Caco-2 (cell line): ENCODE measurements at regions not wholly inside any gene's neighbourhood (a gene's known extent, or its start where the extent isn't known, plus 50 kb on each side); places are given as distances from the start of the nearest gene placed in this dataset.

Source experiments
- BruUV-seq: library from RNA; stranded (reverse); fragments of 400-500 nt; replicated peaks from 2 replicates; lab custom pipeline; 2021; lab: Mats Ljungman, UMichigan
- CTCF ChIA-PET: fragments of 300-600 bp; sonication (Branson Sonifier 250); formaldehyde crosslinking; loops from one replicate; lab custom pipeline; 2022; ENCODE audit warnings: antibody characterized with exemption; lab: Charles Lee
- POLR2A ChIA-PET: fragments of 300-600 bp; sonication (Branson Sonifier 250); formaldehyde crosslinking; loops from one replicate; lab custom pipeline; 2022; ENCODE audit warnings: antibody characterized with exemption; lab: Charles Lee
- DNase-seq, 2 experiments: peaks; one replicate each; pipeline versions ENCODE4 v3.0.0 to v3.0.0-alpha.2; 2020 to 2022
- H3K27me3 ChIP-seq: replicated peaks from 2 replicates; pipeline ENCODE4 v1.6.0; 2011; ENCODE audit warnings: low read length; ENCODE audit not compliant: control insufficient read depth, insufficient read depth
- H3K36me3 ChIP-seq: 2 replicates; pipeline ENCODE4 v1.5.1; 2011; ENCODE audit warnings: low read length; ENCODE audit not compliant: control insufficient read depth, insufficient read depth
- H3K4me1 ChIP-seq: fragments of 250-450 bp; sonication (Bioruptor Pico); 2 replicates; pipeline ENCODE4 v1.5.1; 2020; ENCODE audit warnings: mild to moderate bottlenecking
- H3K4me3 ChIP-seq: 2 replicates; pipeline ENCODE4 v1.5.1; 2011; ENCODE audit warnings: low read depth, mild to moderate bottlenecking, control low read depth, low read length
- H3K9me3 ChIP-seq: fragments of 250-450 bp; sonication (Bioruptor Pico); 2 replicates; pipeline ENCODE4 v1.5.1; 2020; ENCODE audit warnings: mild to moderate bottlenecking, moderate library complexity
- H3K27ac Mint-ChIP-seq: one replicate; pipeline ENCODE4 v1.8.0; 2022; ENCODE audit warnings: mixed read lengths; ENCODE audit not compliant: unreplicated experiment
- H3K27me3 Mint-ChIP-seq: one replicate; pipeline ENCODE4 v1.8.0; 2022; ENCODE audit warnings: mixed read lengths; ENCODE audit not compliant: insufficient read depth, unreplicated experiment
- H3K36me3 Mint-ChIP-seq: one replicate; pipeline ENCODE4 v1.8.0; 2022; ENCODE audit warnings: mild to moderate bottlenecking, mixed read lengths; ENCODE audit not compliant: insufficient read depth, unreplicated experiment
- H3K4me1 Mint-ChIP-seq: one replicate; pipeline ENCODE4 v1.8.0; 2022; ENCODE audit warnings: low read depth, mixed read lengths; ENCODE audit not compliant: unreplicated experiment
- H3K4me3 Mint-ChIP-seq: one replicate; pipeline ENCODE4 v1.8.0; 2022; ENCODE audit warnings: mild to moderate bottlenecking, moderate library complexity, mixed read lengths; ENCODE audit not compliant: unreplicated experiment
- H3K9me3 Mint-ChIP-seq: one replicate; pipeline ENCODE4 v1.8.0; 2022; ENCODE audit warnings: mixed read lengths; ENCODE audit not compliant: unreplicated experiment
- intact Hi-C: fragments of 100-400 bp; cut with micrococcal nuclease; formaldehyde crosslinking; loops from one replicate; pipeline ENCODE4 v1.10.0; 2022; ENCODE audit not compliant: unreplicated experiment
- TF ChIP-seq, protein P1 (sequence below), 2 experiments: fragments of 200-600 bp in 1 of 2; IDR thresholded peaks; 1 replicate in 1 of 2; 2 replicates in 1 of 2; pipeline versions ENCODE4 v1.5.1 to v1.8.0; 2011 to 2022; ENCODE audit warnings: antibody characterized with exemption in 1 of 2, control low read depth in 1 of 2, inconsistent platforms in 1 of 2, low read depth in 1 of 2, low read length in 1 of 2, mild to moderate bottlenecking in 1 of 2, moderate library complexity in 1 of 2; ENCODE audit not compliant: insufficient read depth in 1 of 2, severe bottlenecking in 1 of 2, unreplicated experiment in 1 of 2

DNA sequence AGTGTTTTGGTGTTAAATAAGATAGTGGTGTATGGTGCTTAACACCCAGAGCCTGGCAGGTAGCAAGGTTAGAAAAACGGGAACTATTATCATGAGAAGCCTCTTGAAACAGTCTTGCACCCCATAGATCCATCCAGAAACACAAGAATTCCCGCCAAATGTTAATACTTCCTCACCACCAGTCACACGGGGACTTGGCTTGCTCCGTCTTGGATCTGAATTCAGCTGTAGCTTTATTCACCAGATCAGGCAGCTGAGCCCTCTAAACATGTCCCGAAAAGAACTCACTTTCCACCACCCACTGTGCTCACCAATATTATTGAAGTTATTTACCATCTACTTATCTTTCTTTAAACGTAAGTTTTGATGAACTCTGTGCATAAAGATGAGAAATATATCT, 101.6 kb upstream of the PTPN3 start:
- TF ChIP-seq, protein P1, sequence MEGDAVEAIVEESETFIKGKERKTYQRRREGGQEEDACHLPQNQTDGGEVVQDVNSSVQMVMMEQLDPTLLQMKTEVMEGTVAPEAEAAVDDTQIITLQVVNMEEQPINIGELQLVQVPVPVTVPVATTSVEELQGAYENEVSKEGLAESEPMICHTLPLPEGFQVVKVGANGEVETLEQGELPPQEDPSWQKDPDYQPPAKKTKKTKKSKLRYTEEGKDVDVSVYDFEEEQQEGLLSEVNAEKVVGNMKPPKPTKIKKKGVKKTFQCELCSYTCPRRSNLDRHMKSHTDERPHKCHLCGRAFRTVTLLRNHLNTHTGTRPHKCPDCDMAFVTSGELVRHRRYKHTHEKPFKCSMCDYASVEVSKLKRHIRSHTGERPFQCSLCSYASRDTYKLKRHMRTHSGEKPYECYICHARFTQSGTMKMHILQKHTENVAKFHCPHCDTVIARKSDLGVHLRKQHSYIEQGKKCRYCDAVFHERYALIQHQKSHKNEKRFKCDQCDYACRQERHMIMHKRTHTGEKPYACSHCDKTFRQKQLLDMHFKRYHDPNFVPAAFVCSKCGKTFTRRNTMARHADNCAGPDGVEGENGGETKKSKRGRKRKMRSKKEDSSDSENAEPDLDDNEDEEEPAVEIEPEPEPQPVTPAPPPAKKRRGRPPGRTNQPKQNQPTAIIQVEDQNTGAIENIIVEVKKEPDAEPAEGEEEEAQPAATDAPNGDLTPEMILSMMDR (IDR thresholded peaks at IDR 0.05; ENCODE audit: insufficient read depth in 1 of 2, low read depth in 1 of 2, low read length in 1 of 2, severe bottlenecking in 1 of 2, unreplicated experiment in 1 of 2) = no peak
- ChIA-PET CTCF (no interaction called here), POLR2A (no interaction called here)
- H3K27ac Mint-ChIP-seq = no peak overlapping the region
- no peaks in the 10 kb centered on the region for H3K9me3 Mint-ChIP-seq
- H3K4me1 ChIP-seq = no peaks in the 10 kb centered on the region
- peaks cover 10% of the 10 kb centered on the region for H3K27me3 Mint-ChIP-seq
- H3K36me3 Mint-ChIP-seq = peaks cover 5% of the 10 kb centered on the region
- H3K36me3 ChIP-seq = no peaks in the 10 kb centered on the region
- no peaks in the 10 kb centered on the region for H3K4me1 Mint-ChIP-seq
- no peaks in the 10 kb centered on the region; the same call in 1 of the 2 replicates for H3K27me3 ChIP-seq
- no TSS peak for BruUV-seq
- no peak for DNase-seq
- H3K4me3 Mint-ChIP-seq = no peak overlapping the region
- intact Hi-C loops = no loop called here
- no peaks in the 10 kb centered on the region for H3K9me3 ChIP-seq
- H3K4me3 ChIP-seq = no peak overlapping the region

DNA sequence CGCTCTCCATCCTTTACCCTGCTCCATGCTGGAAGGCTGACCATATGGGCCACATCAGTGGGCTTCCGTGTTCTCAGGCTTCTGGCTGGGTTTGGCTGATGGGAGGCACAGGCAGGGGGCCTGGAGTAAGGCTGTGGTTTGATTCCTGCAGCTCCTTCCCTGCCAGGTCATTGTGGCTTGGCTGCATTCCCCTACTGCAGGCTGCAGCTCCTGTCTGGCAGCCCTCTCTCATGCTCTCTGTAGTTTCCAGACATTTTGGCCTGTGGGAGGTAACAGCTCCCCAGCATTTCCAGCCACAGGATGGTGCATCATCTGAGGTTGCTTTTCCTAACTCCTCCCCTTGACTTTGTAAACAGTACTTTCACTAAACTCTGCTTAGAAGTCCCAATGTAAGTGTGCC, 102.0 kb upstream of the PTPN3 start:
- H3K36me3 Mint-ChIP-seq = peaks cover 5% of the 10 kb centered on the region
- ChIA-PET POLR2A (no interaction called here), CTCF (no interaction called here)
- no peak overlapping the region for H3K4me3 Mint-ChIP-seq
- Histone ChIP-seq H3K9me3 (no peaks in the 10 kb centered on the region), H3K27me3 (no peaks in the 10 kb centered on the region; the same call in 1 of the 2 replicates), H3K4me3 (no peak overlapping the region), H3K4me1 (no peaks in the 10 kb centered on the region), H3K36me3 (no peaks in the 10 kb centered on the region)
- H3K27me3 Mint-ChIP-seq = peaks cover 10% of the 10 kb centered on the region
- H3K27ac Mint-ChIP-seq = no peak overlapping the region
- no peaks in the 10 kb centered on the region for H3K9me3 Mint-ChIP-seq
- no peaks in the 10 kb centered on the region for H3K4me1 Mint-ChIP-seq
- no TSS peak for BruUV-seq
- no peak for DNase-seq
- TF ChIP-seq, protein P1 (IDR thresholded peaks at IDR 0.05; ENCODE audit: insufficient read depth in 1 of 2, low read depth in 1 of 2, low read length in 1 of 2, severe bottlenecking in 1 of 2, unreplicated experiment in 1 of 2) = no peak
- intact Hi-C loops = no loop called here

DNA sequence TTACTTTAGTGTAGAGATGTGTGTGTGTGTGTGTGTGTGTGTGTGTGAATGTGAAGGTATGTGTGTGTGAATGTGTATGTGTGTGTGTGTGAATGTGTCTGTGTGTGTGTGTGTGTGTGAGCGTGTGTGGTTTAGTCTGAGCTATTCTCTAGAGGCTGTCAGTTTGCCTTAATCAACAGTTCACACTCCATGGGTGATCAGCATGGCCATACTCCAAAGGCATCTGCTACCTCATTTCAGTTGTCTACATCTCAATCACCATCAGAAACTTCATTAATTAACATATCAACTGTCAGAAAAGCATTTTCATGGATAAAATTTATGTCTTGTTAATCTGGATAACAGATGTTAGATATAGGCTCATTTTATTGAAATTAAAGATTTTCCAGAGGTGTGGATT, 103.1 kb upstream of the PTPN3 start:
- no TSS peak for BruUV-seq
- CTCF ChIA-PET = no interaction called here

More for the DNA sequence above, 103.1 kb upstream of the PTPN3 start:
- no peaks in the 10 kb centered on the region for H3K4me1 Mint-ChIP-seq
- peaks cover 10% of the 10 kb centered on the region for H3K27me3 Mint-ChIP-seq
- H3K36me3 Mint-ChIP-seq = peaks cover 5% of the 10 kb centered on the region
- TF ChIP-seq, protein P1 (IDR thresholded peaks at IDR 0.05; ENCODE audit: insufficient read depth in 1 of 2, low read depth in 1 of 2, low read length in 1 of 2, severe bottlenecking in 1 of 2, unreplicated experiment in 1 of 2) = no peak
- H3K27me3 ChIP-seq = no peaks in the 10 kb centered on the region; the same call in 1 of the 2 replicates
- POLR2A ChIA-PET = no interaction called here
- no peak overlapping the region for H3K4me3 ChIP-seq
- no peak for DNase-seq
- H3K36me3 ChIP-seq = no peaks in the 10 kb centered on the region
- no peaks in the 10 kb centered on the region for H3K9me3 Mint-ChIP-seq
- intact Hi-C loops = no loop called here
- no peaks in the 10 kb centered on the region for H3K4me1 ChIP-seq
- no peak overlapping the region for H3K27ac Mint-ChIP-seq
- H3K4me3 Mint-ChIP-seq = no peak overlapping the region
- no peaks in the 10 kb centered on the region for H3K9me3 ChIP-seq
